CD4-positive, alpha-beta T cell treated with Interleukin-2 at 100 ng/mL for 4 hours (primary cell): ENCODE measurements at regions not wholly inside any gene's neighbourhood (a gene's known extent, or its start where the extent isn't known, plus 50 kb on each side); places are given as distances from the start of the nearest gene placed in this dataset.
"Not testable (repeated sequence)": the region's sequence is repeated elsewhere in the genome, so short reads cannot be mapped to it uniquely, and the experiment has no call there.

Source experiments
- DNase-seq: peaks from one replicate; pipeline ENCODE4 v3.0.0-alpha.2; 2020; ENCODE audit warnings: low spot score

DNA sequence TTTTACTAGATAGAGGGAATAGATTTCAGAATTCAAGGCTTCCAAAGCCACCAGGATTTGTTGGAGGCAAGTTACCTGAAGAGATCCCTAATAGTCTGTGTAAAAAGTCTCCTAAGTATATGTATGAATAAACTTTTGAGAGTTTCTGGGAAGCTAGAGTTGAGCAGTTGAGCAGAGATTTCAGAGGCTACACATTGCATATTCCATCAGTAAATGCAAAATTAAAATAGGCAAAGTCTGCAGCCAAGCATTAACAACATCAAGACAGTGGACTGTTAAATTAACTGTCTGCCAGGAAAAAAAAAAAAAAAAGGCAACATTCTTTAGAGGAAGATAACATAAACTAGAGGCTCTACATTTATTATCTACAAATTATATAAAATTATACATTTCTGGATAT is 420.4 kb upstream of the TMEFF2 start:
- DNase-seq: no peak

DNA sequence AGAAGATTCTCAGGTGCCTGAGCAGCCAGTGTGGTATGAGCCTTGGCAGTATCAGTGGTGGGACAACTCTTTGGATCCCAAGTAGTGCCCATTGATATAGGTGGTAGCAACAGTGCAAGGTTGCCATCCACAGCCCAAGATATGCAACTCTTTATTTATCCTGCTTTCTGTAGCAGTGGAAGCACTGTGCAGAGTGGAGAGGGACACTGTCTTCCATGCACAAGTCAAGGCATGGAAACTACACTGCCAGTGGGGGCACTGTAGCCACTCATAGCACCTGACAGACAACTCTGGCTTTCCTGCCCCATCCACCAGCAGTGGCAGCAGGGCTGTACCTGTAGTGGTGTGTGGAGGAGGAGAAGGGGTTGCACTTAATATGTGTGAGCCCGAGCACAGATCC is 409.6 kb upstream of the TMEFF2 start:
- DNase-seq: no peak

DNA sequence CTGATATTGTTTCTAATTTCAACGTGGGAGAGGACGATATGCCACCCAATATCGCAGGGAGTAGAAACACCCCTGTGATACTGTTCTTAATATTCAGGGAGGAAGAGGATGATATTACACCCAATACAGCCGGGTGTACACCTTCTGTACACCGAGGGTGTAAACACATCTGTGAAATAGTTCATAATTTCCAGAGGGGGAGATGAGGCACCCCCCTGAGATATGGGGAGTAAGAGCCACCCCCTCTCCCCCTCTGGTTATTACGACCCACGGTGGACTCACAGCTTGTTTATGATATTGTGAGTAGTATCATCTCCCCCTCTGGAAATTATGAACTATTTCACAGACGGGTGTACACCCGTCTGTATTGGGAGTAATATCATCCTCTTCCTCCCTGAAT is 403.9 kb upstream of the TMEFF2 start:
- DNase-seq: not testable (repeated sequence)

DNA sequence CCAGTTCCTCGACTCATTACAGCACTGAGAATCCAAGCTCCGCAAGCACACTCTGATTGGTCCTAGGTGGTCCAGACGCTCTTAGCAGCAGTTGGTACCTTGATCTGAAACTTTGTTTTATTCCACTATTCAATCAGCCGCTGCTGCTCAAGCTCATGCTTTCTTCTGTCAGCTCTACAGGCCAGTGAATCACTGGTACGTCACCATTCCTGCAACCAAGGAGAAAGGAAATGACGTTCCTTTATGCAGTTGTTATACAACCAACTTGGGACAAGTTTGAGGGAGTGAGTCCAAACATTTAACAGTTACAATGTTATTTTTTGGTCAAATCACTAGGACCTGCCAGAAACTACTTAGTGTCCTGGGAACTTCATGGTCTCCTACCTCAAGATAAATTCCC is 398.8 kb upstream of the TMEFF2 start:
- no peak for DNase-seq

DNA sequence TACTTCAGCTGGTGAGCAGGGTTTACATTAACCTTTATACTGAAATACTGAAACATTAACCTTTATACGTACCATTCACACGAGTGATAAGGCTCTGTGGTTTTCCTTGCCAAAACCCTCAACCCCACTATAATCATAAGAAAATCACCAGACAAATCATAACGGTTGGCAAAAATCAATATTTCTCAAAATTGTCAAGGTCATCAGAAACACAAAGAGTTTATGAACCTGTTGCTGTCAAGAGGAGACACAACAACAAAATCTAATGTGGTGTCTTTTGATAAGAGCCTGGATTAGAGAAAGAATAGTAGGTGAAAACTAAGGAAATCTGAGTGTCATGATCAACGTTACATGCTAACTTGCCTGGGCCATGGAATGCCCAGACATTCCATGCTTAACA is 396.9 kb upstream of the TMEFF2 start:
- DNase-seq: no peak

DNA sequence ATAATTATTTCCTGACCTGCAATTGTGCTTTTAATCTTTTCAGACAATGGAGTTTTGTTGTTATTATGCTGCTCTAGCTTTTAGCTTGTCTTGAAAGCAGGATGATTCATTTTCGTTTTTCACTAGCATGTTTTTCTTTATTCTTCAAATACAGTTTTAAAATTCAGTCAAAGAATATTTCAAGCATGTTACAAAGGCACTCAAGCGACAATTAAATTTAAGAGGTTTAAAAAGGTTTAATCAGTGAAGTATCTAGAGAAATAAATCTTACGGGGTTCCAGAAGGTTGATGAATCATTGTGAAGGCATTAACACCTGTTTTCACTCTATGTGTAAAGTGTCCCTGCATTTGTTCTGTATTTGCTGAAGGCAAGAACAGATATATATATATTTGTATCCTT is 390.7 kb upstream of the TMEFF2 start:
- DNase-seq: no peak

DNA sequence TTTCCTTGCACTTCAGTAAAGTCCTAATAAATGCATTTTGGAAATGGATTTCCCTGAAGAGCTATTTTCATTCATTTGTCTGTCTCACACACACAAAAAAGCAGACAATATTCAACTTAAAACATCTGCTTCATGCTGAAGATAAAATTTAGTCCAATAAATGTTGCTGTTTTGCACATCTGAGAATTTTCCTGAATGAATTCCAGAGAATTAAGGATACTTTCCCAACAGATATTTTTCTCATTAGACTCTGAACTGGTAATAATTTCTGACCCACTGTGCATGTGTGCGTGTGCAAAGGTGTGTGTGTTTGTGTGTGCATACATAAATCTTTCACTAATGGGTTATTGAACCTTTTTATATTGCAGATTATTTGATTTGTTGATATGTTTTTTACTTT is 390.2 kb upstream of the TMEFF2 start:
- DNase-seq: no peak

DNA sequence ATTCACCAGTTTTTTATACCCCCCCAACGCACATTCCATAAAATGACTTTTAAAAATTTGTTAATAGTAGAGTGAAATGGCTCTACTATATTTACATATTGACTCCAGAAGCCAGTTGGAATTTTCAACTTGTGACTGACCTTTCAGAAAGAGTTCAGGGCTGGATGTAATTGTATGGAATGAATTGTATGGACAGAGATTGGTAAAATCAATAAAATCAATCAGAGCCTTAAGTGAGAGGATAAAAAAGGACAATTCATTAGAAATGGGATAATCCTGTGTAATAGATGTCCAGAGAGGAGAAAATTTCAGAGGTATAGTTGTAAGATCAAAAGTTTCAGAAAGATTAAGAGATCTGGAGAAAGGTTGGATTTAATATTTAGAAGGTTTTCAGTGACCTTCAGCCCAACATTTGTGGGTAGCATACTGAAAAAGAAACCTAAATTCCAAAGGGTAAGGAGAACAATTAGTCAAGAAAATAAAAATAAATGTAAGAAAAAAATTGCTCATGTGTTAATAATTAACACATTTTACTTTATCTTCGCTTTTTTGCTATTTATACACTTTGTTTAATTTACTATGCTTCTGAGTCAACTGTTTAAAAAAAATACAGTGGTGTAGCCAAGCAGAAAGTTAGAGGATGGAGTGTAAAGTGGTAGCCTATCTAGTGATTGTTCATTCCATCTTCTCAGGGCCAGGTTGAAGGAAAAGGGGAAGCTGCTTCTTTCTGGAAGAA is 385.4 kb upstream of the TMEFF2 start:
- no peak for DNase-seq

DNA sequence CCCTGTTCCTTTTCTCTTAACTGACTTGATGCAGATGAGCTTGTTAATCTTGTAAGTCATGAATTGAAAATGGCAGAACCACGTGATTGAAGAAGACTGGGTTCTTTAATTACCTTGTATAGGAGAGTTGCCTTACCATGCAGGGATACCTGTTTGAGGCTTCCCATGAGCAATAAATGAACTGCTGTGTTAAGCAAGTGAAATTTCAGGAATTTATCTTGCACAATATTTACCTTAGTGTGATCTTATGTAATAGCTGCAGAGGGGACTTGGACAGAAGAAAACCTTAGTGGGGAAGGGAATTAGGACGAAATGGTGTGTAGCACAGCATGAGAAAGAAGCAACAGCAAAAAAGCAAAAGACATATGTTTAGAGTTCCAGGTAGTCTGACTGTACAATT is 384.0 kb upstream of the TMEFF2 start:
- no peak for DNase-seq

DNA sequence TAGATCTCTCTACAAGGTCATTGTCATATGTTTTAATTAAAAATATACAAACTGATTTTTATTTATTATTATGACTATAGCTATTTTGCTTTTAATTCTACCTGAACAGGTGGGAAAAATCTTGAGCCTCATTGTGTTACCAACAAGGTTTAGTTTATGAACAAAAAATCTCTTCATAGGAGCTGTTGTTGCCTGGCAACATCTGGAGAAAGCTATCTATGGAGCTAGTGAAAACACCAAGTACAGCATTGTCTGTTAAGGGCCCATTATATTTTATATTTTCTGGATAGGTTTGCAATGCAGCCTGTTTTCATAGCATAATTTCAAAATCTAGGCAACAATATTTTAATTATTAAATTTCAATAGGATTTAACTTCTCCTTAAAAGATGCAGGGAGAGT is 383.0 kb upstream of the TMEFF2 start:
- DNase-seq: no peak

DNA sequence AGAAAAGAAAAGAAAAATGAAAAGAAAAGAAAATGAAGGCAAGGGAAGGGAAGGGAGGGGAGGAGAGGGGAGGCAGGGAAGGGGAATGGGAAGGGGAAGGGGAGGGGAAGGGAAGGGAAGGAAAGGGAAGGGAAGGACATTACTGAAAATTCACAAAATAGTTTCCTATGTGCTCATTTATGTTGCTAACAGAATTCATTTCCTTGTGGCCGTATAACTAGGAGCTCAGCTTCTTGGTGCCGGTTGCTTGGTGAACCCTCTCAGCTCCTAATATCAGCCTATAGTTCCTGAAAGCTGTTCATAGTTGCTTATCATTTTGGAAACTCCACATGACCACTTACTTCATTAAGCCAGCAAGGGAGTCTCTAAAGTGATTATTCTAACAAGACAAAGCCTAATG is 379.8 kb upstream of the TMEFF2 start:
- DNase-seq: no peak

DNA sequence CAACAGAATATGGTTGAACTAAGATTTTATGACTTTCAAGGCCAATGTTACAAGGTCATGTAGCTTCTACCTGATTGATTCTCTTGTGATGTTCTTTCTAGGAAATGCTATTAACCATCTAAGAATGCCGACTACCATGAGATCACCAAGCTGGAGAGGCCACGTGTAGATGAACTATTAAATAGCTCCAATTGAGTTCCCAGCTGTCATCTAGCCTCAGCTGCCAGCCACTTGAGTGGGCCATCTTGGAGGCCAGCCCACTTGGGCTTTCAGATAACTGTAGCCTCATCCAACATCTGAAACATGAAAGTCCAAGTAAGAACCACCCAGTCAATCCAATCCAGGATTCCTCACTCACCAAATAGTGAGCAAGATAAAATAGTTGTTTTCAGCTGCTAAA is 376.9 kb upstream of the TMEFF2 start:
- DNase-seq: no peak

DNA sequence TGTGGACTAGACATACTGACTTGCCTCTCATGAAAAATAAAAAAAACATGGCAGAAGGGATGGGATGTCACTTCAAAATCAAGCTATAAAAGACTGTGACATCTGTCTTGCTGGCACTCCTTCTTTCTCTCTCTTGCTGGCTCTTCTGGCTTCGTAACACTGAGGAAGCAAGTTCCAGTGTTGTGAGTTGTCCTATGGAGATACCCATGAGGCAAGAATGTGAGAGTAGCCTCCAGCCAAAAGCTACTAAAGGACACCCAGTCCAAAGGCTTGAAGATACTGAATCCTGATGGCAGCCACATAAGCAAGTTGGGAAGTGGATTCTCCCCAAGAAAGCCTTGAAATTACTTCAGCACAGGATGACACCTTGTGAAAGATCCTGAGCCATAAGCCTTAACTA is 376.1 kb upstream of the TMEFF2 start:
- DNase-seq: no peak

DNA sequence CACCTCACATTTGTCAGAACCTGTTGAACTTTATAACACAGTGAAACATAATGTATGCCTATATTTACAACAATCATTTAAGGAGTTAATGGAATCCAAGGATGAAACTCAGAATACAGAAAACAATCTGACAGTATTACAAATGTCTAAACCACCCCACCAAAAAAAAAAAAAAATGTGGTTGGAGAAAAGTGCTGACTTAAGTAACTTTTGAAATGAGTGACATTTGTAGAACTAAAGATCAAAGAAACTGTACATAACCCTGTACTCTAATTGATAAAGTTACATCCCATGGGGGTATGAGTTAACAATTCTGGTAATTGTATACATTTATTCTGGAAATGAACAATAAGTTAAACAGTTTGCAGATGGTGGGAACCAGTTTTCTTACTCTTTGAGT is 372.1 kb upstream of the TMEFF2 start:
- no peak for DNase-seq

DNA sequence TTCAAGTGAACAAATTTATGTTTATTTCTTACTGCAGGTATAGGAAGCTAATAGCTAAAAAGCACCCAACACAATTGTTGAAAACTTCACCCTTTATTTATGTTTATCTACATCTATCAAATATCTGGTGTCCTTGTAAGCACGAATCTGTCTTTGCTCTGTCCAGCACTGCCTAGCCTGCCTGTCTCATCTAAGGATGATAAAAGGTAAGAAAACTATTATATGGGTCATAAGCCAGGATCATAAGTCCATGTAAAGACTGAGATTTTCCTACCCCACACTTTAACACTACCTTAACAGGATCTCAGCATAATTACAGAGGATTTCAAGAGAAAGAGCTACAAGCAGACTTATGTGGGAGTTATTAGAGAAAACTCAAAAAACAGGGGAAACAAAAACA is 365.6 kb upstream of the TMEFF2 start:
- no peak for DNase-seq

DNA sequence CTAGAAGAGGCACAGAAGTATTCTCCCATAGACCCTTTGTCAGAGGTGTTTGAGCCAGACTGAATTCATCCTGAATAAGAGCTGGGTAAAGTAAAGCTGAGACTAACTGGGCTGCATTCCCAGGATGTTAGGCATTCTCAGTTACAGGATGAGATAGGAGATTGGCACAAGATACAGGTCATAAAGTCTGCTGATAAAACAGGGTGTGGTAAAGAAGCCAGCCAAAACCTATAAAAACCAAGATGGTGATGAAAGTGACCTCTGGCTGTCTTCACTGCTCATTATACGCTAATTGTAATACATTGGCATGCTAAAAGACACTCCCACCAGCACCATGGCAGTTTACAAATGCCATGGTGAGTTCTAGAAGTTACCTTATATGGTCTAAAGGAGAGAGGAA is 364.9 kb upstream of the TMEFF2 start:
- no peak for DNase-seq

DNA sequence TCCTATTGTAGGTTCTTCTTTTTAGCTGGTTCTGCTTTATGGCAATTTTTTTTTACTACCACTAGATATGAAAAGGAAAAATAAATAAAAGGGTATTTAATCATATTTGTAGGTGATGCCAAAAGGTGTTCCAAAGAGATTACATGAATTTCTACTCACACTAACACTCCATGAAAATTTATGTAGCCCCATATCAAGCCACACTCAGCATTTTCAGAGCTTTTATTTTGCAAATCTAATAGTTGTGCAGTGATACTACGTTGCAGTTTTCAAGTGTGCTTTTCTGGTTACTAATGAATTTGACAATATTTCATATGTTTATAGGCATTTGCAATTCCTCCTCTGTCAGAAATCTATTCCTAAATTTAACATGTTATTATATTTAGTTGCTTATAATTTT is 363.9 kb upstream of the TMEFF2 start:
- DNase-seq: no peak

DNA sequence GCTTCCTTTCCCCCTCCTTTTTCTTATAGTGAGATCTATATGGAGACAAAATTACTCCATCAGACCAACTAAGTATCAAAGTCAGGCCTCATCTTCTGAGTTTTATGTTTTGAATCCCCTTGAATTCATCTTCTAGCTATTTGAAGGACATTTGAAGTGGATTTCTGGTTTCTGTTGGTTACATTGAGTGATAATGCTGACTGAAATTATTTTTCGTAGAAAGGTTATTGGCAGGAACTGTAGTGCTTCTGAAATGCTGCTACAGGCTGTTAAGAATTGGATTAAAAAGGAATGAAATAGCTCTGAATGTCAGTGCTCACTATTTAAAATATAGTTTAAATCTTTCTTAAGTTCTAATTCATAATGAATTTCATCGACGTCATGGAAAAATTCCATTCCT is 361.0 kb upstream of the TMEFF2 start:
- no peak for DNase-seq

DNA sequence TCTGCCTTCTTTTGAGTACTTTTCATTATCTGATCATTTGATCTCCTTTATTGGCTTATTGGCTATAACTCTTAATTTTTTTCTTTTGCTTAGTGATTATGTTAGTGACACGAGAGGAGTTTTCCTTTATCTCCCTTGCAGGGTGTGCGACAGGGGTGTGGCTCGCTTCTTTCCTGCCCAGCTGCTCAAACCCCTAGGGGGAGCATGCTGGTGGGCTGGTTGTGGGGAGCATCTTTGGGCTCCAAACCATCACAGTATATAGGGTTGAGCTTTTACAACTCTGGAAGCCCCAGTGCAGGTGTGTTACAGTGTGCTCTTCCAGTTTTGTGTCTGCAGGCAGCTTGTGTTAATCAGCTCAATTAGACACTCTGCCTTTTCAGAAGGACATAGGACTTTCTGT is 357.0 kb upstream of the TMEFF2 start:
- DNase-seq: no peak

DNA sequence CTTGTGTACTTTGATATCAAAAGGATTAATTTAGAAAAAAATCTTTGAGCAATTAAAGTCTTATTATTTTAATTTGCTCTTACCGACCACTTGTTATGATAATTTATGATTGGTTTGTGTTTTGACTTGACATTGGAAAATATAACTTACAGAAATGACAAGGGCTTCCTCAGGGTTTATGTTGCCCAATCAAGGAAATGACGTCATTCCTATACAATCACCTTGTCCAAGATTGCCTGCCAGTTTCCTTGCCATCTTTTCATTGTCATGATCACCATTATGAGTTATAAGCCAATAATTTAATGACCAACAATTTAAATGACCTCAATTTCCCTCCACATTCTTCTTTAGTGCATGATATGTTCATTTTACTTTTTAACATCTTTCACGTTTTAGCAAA is 351.8 kb upstream of the TMEFF2 start:
- DNase-seq: no peak

DNA sequence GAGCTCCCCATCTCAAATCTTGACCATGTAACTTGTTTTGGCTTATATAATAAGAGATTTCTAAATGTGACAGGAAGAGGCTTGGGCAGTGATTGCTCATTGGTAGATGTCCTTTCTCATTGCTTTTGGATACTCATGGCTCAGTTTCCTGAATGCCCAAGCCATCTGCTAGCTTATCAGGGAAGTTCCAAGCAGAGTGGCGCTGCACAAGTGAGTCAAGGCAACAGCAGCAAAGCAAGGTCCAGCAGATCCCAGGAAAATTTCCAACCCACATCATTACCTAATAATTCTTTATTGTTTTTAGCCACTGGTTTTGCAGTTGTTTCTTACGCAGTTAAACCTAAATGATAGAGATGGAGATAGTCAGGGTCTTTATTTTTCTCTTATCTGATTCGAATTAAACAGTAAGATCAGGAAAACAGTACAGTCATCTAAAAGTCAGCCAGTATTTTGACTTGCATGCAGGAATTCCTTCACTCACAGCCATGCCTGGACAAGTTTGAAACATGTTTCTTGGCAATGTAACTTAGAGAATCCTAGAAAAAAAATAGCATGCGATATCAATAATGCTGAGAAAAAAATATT is 349.7 kb upstream of the TMEFF2 start:
- no peak for DNase-seq

DNA sequence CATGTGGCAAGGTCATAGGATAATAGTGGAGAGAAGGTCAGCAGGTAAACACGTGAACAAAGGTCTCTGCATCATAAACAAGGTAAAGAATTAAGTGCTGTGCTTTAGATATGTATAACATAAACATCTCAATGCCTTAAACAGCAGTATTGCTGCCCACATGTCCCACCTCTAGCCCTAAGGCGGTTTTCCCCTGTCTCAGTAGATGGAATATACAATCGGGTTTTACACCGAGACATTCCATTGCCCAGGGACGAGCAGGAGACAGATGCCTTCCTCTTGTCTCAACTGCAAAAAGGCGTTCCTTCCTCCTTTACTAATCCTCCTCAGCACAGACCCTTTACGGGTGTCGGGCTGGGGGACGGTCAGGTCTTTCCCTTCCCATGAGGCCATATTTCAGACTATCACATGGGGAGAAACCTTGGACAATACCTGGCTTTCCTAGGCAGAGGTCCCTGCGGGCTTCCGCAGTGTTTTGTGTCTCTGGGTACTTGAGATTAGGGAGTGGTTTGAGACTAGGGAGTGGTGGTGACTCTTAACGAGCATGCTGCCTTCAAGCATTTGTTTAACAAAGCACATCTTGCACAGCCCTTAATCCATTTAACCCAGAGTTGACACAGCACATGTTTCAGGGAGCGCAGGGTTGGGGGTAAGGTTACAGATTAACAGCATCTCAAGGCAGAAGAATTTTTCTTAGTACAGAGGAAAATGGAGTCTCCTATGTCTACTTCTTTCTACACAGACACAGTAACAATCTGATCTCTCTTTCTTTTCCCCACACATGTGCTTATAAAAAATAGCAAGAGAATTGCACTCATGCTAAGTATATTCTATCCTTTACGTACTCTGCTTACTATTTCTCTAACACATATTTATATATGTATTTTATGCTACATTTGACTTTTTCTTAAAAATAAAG is 347.7 kb upstream of the TMEFF2 start:
- DNase-seq: not testable (repeated sequence)

DNA sequence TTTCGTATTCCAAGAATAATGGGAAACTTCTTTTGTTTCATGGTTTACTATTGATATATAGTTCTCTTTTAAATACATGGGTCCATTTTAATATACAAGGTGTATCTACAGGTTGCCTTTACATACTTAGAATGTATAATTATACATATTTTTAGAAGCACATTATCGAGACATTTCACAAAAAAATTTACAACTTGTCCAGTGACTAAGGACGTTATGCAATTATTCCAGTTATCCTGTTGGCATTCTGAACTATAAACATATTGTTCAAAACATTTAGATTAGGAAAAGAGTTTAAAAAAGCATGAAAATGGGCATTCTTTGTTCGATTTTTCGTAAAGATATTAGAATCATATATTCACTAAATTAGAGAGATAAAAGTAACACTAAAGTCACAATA is 344.6 kb upstream of the TMEFF2 start:
- no peak for DNase-seq
